ENCODE measurements at regions not wholly inside any gene's neighbourhood (a gene's known extent, or its start where the extent isn't known, plus 50 kb on each side); places are given as distances from the start of the nearest gene placed in this dataset.

DNA sequence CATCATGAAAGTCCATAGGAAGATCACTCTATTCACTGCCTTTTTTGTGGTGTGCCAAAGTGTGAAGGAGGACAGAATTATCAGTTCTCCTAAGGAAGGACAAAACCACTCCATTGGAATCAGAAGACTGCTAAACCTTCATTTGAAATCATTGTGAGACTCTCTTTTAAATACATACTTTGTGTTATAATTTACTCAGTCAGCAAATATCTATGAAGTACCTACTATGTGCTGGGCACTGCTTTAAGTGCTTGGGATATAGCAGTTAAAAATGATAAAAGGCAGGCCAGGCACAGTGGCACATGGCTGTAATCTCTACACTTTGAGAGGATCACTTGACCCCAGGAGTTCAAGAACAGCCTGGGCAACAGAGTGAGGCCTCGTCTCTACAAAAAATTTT, 692.3 kb downstream of the DSC3 start:
- no CpG with 5 or more reads among the region's 1 CpG for WGBS (ENCODE audit: extremely low coverage, insufficient read length, low lambda C conversion rate)
- Mint-ChIP-seq H3K27ac (no peak overlapping the region), H3K4me3 (no peak overlapping the region), H3K36me3 (ENCODE audit: insufficient read depth in 1 of 3, low read depth in 3 of 3) (peaks cover 14 to 21% (median 19%) of the 10 kb centered on the region in 3 experiments), H3K27me3 (ENCODE audit: low read depth) (no peaks in the 10 kb centered on the region), H3K4me1 (no peaks in the 10 kb centered on the region), H3K9me3 (peaks cover 22 to 25% of the 10 kb centered on the region in 2 experiments)
- Histone ChIP-seq H3T11ph (ENCODE audit: low read length) (no peak overlapping the region), H3K23me2 (ENCODE audit: insufficient read length, low read depth, low read length, poor library complexity, severe bottlenecking) (no peaks in the 10 kb centered on the region), H3K4me1 (ENCODE audit: insufficient read depth, low read length) (no peaks in the 10 kb centered on the region), H3K9me3 (ENCODE audit: control insufficient read depth, low read depth, low read length) (no peaks in the 10 kb centered on the region), H2BK15ac (ENCODE audit: low read depth, low read length) (no peak overlapping the region), H3K79me1 (ENCODE audit: insufficient read depth, low read depth, low read length, poor library complexity, severe bottlenecking) (no peaks in the 10 kb centered on the region), H4K20me1 (ENCODE audit: control insufficient read depth, insufficient read depth, insufficient read length) (no peaks in the 10 kb centered on the region), H3K4me2 (ENCODE audit: insufficient read depth, insufficient read length, low read length) (no peak overlapping the region), H4K91ac (ENCODE audit: insufficient read length, low read depth, low read length) (no peak overlapping the region), H4K5ac (ENCODE audit: insufficient read length, low read depth, low read length) (no peak overlapping the region), H3K4ac (ENCODE audit: low read depth, low read length) (no peak overlapping the region), H3K27ac (ENCODE audit: insufficient read length, low read depth, low read length) (no peak overlapping the region), H2BK5ac (ENCODE audit: insufficient read length, low read length) (no peak overlapping the region), H2AK5ac (ENCODE audit: insufficient read length, low read length) (no peak overlapping the region), H3K23ac (ENCODE audit: insufficient read length, low read depth, low read length) (no peak overlapping the region), H2BK20ac (ENCODE audit: low read depth, low read length, poor library complexity, severe bottlenecking) (no peak overlapping the region), H3K27me3 (ENCODE audit: insufficient read depth, low read length) (no peaks in the 10 kb centered on the region), H3K56ac (ENCODE audit: insufficient read length, low read depth, low read length) (no peak overlapping the region), H3K9ac (ENCODE audit: extremely low read depth, insufficient read length, low read length) (no peak overlapping the region), H2BK12ac (ENCODE audit: insufficient read length, low read depth, low read length) (no peak overlapping the region), H2AFZ (ENCODE audit: low read length) (no peak overlapping the region), H3K14ac (ENCODE audit: insufficient read depth, low read length) (no peak overlapping the region), H4K8ac (replicated peaks; ENCODE audit: insufficient read length, low read depth, low read length) (no peak overlapping the region), H2BK120ac (ENCODE audit: low read depth, low read length, poor library complexity, severe bottlenecking) (no peak overlapping the region), H3K79me2 (ENCODE audit: insufficient read depth, low read length) (no peaks in the 10 kb centered on the region), H3K18ac (ENCODE audit: insufficient read length, low read depth, low read length) (no peak overlapping the region)
- no peak for DNase-seq
- TF ChIP-seq, protein P1, sequence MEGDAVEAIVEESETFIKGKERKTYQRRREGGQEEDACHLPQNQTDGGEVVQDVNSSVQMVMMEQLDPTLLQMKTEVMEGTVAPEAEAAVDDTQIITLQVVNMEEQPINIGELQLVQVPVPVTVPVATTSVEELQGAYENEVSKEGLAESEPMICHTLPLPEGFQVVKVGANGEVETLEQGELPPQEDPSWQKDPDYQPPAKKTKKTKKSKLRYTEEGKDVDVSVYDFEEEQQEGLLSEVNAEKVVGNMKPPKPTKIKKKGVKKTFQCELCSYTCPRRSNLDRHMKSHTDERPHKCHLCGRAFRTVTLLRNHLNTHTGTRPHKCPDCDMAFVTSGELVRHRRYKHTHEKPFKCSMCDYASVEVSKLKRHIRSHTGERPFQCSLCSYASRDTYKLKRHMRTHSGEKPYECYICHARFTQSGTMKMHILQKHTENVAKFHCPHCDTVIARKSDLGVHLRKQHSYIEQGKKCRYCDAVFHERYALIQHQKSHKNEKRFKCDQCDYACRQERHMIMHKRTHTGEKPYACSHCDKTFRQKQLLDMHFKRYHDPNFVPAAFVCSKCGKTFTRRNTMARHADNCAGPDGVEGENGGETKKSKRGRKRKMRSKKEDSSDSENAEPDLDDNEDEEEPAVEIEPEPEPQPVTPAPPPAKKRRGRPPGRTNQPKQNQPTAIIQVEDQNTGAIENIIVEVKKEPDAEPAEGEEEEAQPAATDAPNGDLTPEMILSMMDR (conservative IDR thresholded peaks at IDR 0.05): no peak
